MM.1S (cell line): ENCODE measurements at regions not wholly inside any gene's neighbourhood (a gene's known extent, or its start where the extent isn't known, plus 50 kb on each side); places are given as distances from the start of the nearest gene placed in this dataset.

Experiments used
- DNase-seq: peaks from one replicate; pipeline ENCODE4 v3.0.0-alpha.2; 2015
- H2AFZ ChIP-seq: fragments of 300-600 bp; sonication (generic); 2 replicates; pipeline ENCODE4 v1.6.0; 2016; ENCODE audit warnings: antibody characterized with exemption, low read length
- H3F3A ChIP-seq: fragments of 300-600 bp; sonication (generic); 2 replicates; pipeline ENCODE4 v1.6.1; 2016; ENCODE audit warnings: mild to moderate bottlenecking, antibody characterized with exemption, low read length, moderate library complexity, mixed read lengths; ENCODE audit not compliant: insufficient read depth
- H3K27ac ChIP-seq: fragments of 300-600 bp; sonication (generic); 2 replicates; pipeline ENCODE4 v1.5.1; 2016; ENCODE audit warnings: mild to moderate bottlenecking, low read length
- H3K27me3 ChIP-seq: fragments of 300-600 bp; sonication (generic); replicated peaks from 2 replicates; pipeline ENCODE4 v1.6.0; 2016; ENCODE audit warnings: low read length; ENCODE audit not compliant: insufficient read depth
- H3K36me3 ChIP-seq: fragments of 300-600 bp; sonication (generic); replicated peaks from 2 replicates; pipeline ENCODE4 v1.6.1; 2016; ENCODE audit warnings: mild to moderate bottlenecking, low read length, mixed read lengths; ENCODE audit not compliant: insufficient read depth
- H3K4me1 ChIP-seq: fragments of 300-600 bp; sonication (generic); 2 replicates; pipeline ENCODE4 v1.6.1; 2016; ENCODE audit warnings: low read length, mixed read lengths
- H3K4me2 ChIP-seq: fragments of 300-600 bp; sonication (generic); 2 replicates; pipeline ENCODE4 v1.6.0; 2016; ENCODE audit warnings: low read depth, low read length
- H3K4me3 ChIP-seq: fragments of 300-600 bp; sonication (generic); 2 replicates; pipeline ENCODE4 v1.5.1; 2016; ENCODE audit warnings: low read length, mixed read lengths
- H3K79me2 ChIP-seq: fragments of 300-600 bp; sonication (generic); 2 replicates; pipeline ENCODE4 v1.6.1; 2016; ENCODE audit warnings: mixed run types, low read length, mixed read lengths
- H3K9ac ChIP-seq: fragments of 300-600 bp; sonication (generic); 2 replicates; pipeline ENCODE4 v1.6.1; 2016; ENCODE audit warnings: low read length, mixed read lengths
- H3K9me2 ChIP-seq: fragments of 300-600 bp; sonication (generic); replicated peaks from 2 replicates; pipeline ENCODE4 v1.6.1; 2016; ENCODE audit warnings: mild to moderate bottlenecking, low read length, mixed read lengths; ENCODE audit not compliant: insufficient read depth
- H3K9me3 ChIP-seq: fragments of 300-600 bp; sonication (generic); replicated peaks from 2 replicates; pipeline ENCODE4 v1.6.1; 2016; ENCODE audit warnings: mild to moderate bottlenecking, low read length, mixed read lengths; ENCODE audit not compliant: insufficient read depth
- H4K20me1 ChIP-seq: fragments of 300-600 bp; sonication (generic); 2 replicates; pipeline ENCODE4 v1.6.1; 2016; ENCODE audit warnings: mild to moderate bottlenecking, low read length, moderate library complexity, mixed read lengths; ENCODE audit not compliant: insufficient read depth
- EZH2 ChIP-seq: fragments of 300-600 bp; sonication (generic); optimal IDR thresholded peaks from 2 replicates; pipeline ENCODE3; 2017; ENCODE audit warnings: low read depth, mild to moderate bottlenecking, antibody characterized with exemption, low read length, mixed read lengths
- EZH2phosphoT487 ChIP-seq: fragments of 300-600 bp; sonication (generic); IDR thresholded peaks from 2 replicates; pipeline ENCODE4 v1.6.1; 2018; ENCODE audit warnings: antibody characterized with exemption, low read length
- TF ChIP-seq, protein P1 (sequence below): fragments of 300-600 bp; sonication (generic); IDR thresholded peaks from 2 replicates; pipeline ENCODE4 v1.5.1; 2016; ENCODE audit warnings: antibody characterized with exemption, low read length, mixed read lengths

DNA sequence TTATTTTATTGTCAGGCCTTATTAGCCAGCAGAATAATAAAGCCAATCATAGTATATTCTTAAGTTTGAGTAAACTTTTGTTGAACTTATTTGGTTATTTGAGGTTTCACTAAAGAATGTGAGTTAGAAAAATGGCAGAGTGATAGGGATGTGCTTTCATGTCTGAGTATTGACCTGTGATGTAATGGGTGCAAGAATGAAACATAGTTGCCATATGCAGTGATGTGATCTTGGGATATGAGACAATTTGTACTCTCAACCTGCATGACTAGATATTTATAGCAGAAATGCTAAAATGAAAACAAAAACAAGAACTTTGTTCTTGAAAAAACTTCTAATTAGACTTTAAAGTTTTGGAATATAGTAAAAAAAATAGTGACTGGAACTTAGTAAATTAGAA, 97.9 kb downstream of the DISP1 start:
- H4K20me1 ChIP-seq, result no peaks in the 10 kb centered on the region
- TF ChIP-seq EZH2phosphoT487 (no peak), EZH2 (no peak)
- TF ChIP-seq, protein P1, sequence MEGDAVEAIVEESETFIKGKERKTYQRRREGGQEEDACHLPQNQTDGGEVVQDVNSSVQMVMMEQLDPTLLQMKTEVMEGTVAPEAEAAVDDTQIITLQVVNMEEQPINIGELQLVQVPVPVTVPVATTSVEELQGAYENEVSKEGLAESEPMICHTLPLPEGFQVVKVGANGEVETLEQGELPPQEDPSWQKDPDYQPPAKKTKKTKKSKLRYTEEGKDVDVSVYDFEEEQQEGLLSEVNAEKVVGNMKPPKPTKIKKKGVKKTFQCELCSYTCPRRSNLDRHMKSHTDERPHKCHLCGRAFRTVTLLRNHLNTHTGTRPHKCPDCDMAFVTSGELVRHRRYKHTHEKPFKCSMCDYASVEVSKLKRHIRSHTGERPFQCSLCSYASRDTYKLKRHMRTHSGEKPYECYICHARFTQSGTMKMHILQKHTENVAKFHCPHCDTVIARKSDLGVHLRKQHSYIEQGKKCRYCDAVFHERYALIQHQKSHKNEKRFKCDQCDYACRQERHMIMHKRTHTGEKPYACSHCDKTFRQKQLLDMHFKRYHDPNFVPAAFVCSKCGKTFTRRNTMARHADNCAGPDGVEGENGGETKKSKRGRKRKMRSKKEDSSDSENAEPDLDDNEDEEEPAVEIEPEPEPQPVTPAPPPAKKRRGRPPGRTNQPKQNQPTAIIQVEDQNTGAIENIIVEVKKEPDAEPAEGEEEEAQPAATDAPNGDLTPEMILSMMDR, result no peak

DNA sequence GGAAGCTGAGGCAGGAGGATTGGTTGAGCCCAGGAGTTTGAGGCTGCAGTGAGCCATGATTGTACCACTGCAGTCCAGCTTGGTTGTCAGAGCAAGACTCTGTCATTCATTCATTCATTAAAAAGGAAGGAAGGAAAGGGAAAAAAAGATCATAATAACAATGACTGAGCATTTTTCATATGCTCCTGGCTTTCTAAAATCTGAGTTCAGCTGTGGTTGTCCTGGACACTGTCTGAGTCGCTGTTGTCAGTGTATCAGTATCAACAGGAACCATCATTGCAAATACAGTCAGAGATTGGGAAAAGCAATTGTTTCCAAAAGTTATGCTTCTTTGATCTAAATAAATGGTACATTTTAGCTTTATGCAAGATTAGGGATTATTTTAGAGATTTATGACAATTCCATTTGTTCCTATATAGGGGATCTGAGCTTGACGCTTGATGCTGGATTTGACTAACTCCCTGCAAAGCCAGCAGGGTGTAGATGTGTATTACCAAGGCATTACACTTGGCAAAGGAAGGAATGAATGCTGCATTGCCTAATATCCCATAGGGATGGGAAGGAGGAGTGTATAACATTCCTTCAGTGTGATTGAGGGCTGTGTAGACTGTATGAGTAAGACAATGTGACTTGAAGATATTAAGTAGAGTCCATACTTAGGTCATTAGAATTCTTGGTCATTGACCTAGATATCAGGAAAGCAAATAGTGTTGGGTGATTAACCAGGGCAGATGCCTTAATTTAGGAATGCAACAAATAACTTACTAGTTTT, 100.2 kb downstream of the DISP1 start:
- TF ChIP-seq, protein P1, result no peak
- TF ChIP-seq EZH2, result no peak
- TF ChIP-seq EZH2phosphoT487, result no peak
- no peaks in the 10 kb centered on the region for H3K9me3 ChIP-seq
- H4K20me1 ChIP-seq, result no peaks in the 10 kb centered on the region
- no peaks in the 10 kb centered on the region for H3K79me2 ChIP-seq
- H3K9ac ChIP-seq, result no peak overlapping the region
- no peaks in the 10 kb centered on the region for H3K36me3 ChIP-seq
- no peaks in the 10 kb centered on the region for H3K9me2 ChIP-seq
- no peak overlapping the region for H2AFZ ChIP-seq
- no peak for DNase-seq
- H3K27ac ChIP-seq, result no peak overlapping the region
- no peak overlapping the region for H3K4me3 ChIP-seq
- no peak overlapping the region for H3K4me2 ChIP-seq
- no peaks in the 10 kb centered on the region for H3K4me1 ChIP-seq
- H3F3A ChIP-seq, result no peaks in the 10 kb centered on the region
- H3K27me3 ChIP-seq, result no peaks in the 10 kb centered on the region

More for the DNA sequence above, 97.9 kb downstream of the DISP1 start:
- H3K79me2 ChIP-seq, result no peaks in the 10 kb centered on the region
- no peaks in the 10 kb centered on the region for H3K36me3 ChIP-seq
- H2AFZ ChIP-seq, result no peak overlapping the region
- H3F3A ChIP-seq, result no peaks in the 10 kb centered on the region
- no peak overlapping the region for H3K27ac ChIP-seq
- no peaks in the 10 kb centered on the region for H3K4me1 ChIP-seq
- no peaks in the 10 kb centered on the region for H3K9me3 ChIP-seq
- no peak for DNase-seq
- H3K4me2 ChIP-seq, result no peak overlapping the region
- H3K4me3 ChIP-seq, result no peak overlapping the region
- H3K27me3 ChIP-seq, result no peaks in the 10 kb centered on the region
- H3K9me2 ChIP-seq, result no peaks in the 10 kb centered on the region
- no peak overlapping the region for H3K9ac ChIP-seq

DNA sequence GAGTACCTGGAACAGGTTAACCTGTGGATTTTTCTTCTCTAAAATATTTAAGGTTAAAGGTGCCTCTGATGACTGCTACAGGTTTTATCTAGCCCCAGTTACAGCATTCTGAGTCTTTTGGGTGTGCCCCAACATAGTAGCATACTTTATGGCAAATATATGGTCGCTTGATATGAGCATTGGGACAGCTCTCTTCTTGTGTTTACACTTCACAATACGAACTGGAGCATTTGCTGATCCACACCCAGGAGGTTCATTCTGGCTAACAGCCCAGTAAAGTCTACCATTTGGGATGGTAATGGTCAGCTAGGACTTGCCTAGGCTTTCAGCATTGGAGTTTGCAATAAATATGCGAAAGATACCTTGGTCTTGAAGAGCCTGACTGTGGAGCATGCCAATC, 101.3 kb downstream of the DISP1 start:
- Histone ChIP-seq H3K79me2 (no peaks in the 10 kb centered on the region), H3K4me1 (no peaks in the 10 kb centered on the region), H3K27me3 (no peaks in the 10 kb centered on the region), H3K4me3 (no peak overlapping the region), H3K9me3 (no peaks in the 10 kb centered on the region), H3K9ac (no peak overlapping the region), H3K27ac (no peak overlapping the region), H3K9me2 (no peaks in the 10 kb centered on the region), H3F3A (no peaks in the 10 kb centered on the region), H2AFZ (no peak overlapping the region), H3K4me2 (no peak overlapping the region), H3K36me3 (no peaks in the 10 kb centered on the region), H4K20me1 (no peaks in the 10 kb centered on the region)
- DNase-seq, result no peak
- TF ChIP-seq, protein P1, result no peak
- TF ChIP-seq EZH2 (no peak), EZH2phosphoT487 (no peak)
